Activated T-cell treated with anti-CD3 and anti-CD28 coated beads, Interleukin-2, amount 50 U/mL, for 24 hours (primary cell): ENCODE measurements at regions not wholly inside any gene's neighbourhood (a gene's known extent, or its start where the extent isn't known, plus 50 kb on each side); places are given as distances from the start of the nearest gene placed in this dataset.
A peak's percentile ranks its signal among the peaks of the same experiment; 100 is the strongest.

Source experiments
- DNase-seq: peaks from one replicate; pipeline ENCODE4 v3.0.0-alpha.2; 2020
- H3K27ac Mint-ChIP-seq: 2 replicates; pipeline ENCODE4 v1.8.0; 2020; ENCODE audit warnings: mild to moderate bottlenecking, mixed read lengths
- H3K27me3 Mint-ChIP-seq: 2 replicates; pipeline ENCODE4 v1.8.0; 2020; ENCODE audit warnings: mixed read lengths
- H3K36me3 Mint-ChIP-seq: 2 replicates; pipeline ENCODE4 v1.8.0; 2020; ENCODE audit warnings: low read depth, mixed read lengths
- H3K4me1 Mint-ChIP-seq: 2 replicates; pipeline ENCODE4 v1.8.0; 2020; ENCODE audit warnings: low read depth, mixed read lengths
- H3K4me3 Mint-ChIP-seq: 2 replicates; pipeline ENCODE4 v1.8.0; 2020; ENCODE audit warnings: mild to moderate bottlenecking, moderate library complexity, mixed read lengths
- H3K9me3 Mint-ChIP-seq: 2 replicates; pipeline ENCODE4 v1.8.0; 2020; ENCODE audit warnings: mixed read lengths

DNA sequence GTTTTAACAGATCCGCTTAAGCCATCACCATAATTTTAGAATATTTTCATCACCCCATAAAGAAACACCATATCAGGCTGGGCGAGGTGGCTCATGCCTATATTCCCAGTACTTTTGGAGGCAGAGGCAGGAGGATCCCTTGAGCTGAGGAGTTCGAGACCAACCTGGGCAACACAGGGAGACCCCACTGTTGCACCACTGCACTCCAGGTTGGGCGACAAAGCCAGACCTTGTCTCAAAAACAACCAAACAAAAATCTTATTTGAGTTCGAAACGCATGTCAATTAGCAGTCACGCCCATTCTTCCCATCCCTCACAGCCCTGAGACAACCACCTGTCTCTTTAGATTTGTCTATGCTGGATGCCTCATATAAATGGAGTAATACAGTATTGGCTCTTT is 119.9 kb downstream of the KLF13 start:
- H3K27me3 Mint-ChIP-seq, result no peaks in the 10 kb centered on the region

DNA sequence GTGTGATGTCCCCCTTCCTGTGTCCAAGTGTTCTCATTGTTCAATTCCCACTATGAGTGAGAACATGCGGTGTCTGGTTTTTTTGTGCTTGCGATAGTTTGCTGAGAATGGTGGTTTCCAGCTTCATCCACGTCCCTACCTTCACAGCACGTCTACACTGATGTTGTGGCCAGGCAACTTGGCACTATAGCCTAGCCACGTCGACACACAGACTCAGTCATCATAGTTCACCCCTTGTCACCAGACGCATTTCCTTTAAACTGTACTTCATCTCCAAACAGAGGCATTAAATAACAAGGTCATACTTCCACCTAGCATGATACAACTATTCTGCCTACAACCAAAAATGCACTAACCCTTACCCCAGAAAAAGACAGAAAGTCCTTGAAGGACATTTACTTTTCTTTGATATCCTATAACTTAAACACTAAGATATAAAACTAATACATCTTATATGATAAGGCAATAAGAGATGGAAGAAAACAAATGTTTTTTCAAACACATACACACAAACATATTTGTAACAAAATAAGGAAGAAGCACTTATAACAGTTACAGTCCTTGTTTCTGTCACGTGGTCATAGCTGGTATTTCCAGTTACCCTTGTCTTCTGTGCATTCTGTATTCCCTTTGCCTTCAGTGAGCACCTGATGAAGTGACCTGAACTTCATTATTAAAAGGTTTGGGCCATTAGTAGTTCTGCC is 121.4 kb downstream of the KLF13 start:
- Mint-ChIP-seq H3K27ac (no peak overlapping the region), H3K4me1 (peaks cover 21% of the 10 kb centered on the region), H3K4me3 (no peak overlapping the region), H3K27me3 (no peaks in the 10 kb centered on the region), H3K36me3 (no peaks in the 10 kb centered on the region), H3K9me3 (peaks cover 3% of the 10 kb centered on the region)
- DNase-seq, result peak; percentile 16

More for the DNA sequence above, 119.9 kb downstream of the KLF13 start:
- H3K36me3 Mint-ChIP-seq, result no peaks in the 10 kb centered on the region
- no peak overlapping the region for H3K4me3 Mint-ChIP-seq
- peaks cover 3% of the 10 kb centered on the region for H3K9me3 Mint-ChIP-seq
- no peak for DNase-seq
- no peak overlapping the region for H3K27ac Mint-ChIP-seq
- H3K4me1 Mint-ChIP-seq, result peaks cover 36% of the 10 kb centered on the region

DNA sequence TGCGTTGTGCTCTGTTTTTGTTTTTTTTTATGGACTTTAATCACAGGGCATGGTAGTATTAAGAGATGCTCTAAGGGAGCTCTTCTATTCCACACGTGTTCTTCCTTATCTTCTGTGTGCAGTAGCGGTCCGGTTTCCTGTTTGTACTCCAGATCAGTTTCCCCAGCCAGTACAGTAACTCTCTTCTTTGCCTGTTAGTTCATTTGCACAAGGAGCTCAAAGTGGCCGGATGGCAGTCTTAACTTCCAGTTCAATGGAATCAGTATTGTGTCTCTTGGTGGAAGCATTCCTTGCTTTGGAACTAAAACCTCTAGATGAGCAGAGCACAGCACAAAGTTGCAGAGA is 122.0 kb downstream of the KLF13 start:
- no peak overlapping the region for H3K4me3 Mint-ChIP-seq
- H3K4me1 Mint-ChIP-seq, result peaks cover 20% of the 10 kb centered on the region
- H3K9me3 Mint-ChIP-seq, result peaks cover 3% of the 10 kb centered on the region
- no peak overlapping the region for H3K27ac Mint-ChIP-seq
- no peaks in the 10 kb centered on the region for H3K27me3 Mint-ChIP-seq
- no peaks in the 10 kb centered on the region for H3K36me3 Mint-ChIP-seq
- DNase-seq, result no peak

DNA sequence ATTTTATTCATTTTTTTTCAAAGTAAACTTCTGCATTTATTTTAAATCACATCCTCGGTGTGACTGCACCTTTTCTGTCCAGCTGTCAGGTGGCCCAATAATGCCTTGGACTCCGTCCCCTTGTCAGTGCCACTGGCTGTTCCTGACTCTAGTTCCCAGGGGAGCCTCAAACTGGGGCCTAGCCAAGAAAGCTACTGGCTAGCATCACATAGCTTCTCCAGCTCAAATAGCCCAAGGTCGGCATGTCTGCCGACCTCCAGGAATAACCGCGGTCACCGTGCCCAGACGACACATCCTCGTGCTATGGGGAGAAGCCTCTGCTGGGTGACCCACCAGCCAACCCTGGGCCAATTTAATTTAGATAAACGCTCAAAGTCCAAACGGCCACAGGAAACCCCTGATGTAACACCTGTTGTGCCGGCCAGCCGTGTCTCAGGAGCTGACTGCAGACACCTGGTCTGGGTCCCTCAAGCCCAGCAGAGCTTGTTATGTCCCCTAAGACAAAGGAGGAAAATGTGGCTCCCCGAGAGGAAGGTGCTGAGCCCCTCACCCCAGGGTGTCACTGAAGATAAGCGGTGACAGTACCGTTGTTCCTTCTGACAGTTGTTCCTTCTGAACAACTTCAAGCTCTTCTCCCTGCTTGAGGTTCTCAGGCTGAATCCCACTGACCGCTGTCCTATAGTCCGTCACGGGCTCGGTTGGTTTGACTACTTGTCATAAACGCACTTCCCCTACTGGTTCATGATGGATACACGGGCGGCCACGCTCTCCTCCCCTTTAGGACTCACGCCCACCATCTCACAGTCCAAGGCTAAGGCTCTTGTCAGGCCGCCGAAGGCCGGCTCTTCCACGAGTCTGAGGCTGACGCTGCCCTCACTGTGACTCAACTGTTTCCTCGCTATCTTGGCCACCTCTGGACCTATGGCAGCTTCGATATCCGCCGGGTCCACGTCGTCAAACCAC is 126.2 kb downstream of the KLF13 start:
- H3K4me1 Mint-ChIP-seq, result peaks cover 17% of the 10 kb centered on the region
- H3K36me3 Mint-ChIP-seq, result no peaks in the 10 kb centered on the region
- peak; percentile 15 for DNase-seq
- no peaks in the 10 kb centered on the region for H3K27me3 Mint-ChIP-seq
- H3K4me3 Mint-ChIP-seq, result no peak overlapping the region
- peaks cover 4% of the 10 kb centered on the region for H3K9me3 Mint-ChIP-seq
- H3K27ac Mint-ChIP-seq, result no peak overlapping the region

DNA sequence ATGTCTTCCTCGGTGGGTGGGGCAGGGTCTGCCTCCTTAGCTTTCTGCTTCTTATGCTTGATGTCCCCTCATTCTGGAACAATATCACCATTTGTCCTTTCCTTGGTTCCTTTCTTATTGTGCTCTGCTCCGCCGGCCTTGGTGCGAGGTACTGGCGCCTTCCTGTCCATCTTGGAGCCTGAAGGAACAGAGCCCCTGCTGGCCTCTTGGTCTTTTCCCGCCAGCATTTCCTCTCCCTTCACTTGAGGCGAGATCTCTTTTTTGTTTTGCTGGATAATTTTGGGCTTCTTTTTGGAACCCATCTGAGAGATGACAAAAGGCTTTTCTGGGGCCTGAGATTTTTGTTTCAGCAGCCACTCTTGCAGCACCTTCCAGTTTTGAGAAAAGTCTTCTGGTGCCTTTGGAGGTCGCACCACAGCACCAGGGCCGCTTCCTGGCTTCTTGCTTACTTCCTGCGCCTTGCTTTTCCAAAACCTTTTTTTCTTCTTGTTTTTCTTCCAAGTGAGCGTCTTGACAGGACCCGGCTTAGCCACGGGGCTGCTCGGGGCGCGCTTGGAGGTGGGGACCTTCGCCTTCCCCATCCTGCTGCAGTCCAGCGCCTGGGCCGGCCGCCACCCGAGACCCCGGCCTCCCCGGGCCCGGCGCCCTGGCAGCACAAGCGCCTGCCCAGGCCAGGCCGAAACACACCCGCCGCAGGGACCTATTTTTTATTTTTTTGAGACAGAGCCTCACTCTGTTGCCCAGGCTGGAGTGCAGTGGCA is 127.1 kb downstream of the KLF13 start:
- Mint-ChIP-seq H3K4me3 (no peak overlapping the region), H3K36me3 (no peaks in the 10 kb centered on the region), H3K4me1 (peaks cover 17% of the 10 kb centered on the region), H3K9me3 (peaks cover 4% of the 10 kb centered on the region), H3K27ac (no peak overlapping the region), H3K27me3 (no peaks in the 10 kb centered on the region)
- DNase-seq, result no peak

DNA sequence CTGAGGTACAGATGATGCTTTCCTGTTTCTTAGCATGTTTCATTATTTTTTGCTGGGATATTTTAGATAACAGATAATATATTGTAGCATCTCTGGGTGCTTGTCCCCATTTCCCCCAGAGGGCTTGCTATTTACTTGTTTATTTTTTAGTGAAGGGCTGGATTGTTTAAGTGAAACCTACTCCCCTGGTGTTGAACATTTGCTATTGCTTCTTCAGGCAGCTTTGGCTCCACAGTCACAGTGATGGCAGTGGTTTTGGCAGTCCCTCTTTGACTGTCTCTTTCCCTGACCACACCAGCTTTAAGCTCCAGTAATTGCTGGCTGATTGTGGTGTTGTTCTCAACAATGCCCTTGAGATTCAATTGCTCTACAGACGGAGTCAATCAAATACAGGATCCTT is 128.9 kb downstream of the KLF13 start:
- Mint-ChIP-seq H3K36me3 (no peaks in the 10 kb centered on the region), H3K9me3 (peaks cover 4% of the 10 kb centered on the region), H3K27me3 (no peaks in the 10 kb centered on the region), H3K4me3 (no peak overlapping the region), H3K4me1 (peaks cover 30% of the 10 kb centered on the region), H3K27ac (no peak overlapping the region)
- peak; percentile 13 for DNase-seq

DNA sequence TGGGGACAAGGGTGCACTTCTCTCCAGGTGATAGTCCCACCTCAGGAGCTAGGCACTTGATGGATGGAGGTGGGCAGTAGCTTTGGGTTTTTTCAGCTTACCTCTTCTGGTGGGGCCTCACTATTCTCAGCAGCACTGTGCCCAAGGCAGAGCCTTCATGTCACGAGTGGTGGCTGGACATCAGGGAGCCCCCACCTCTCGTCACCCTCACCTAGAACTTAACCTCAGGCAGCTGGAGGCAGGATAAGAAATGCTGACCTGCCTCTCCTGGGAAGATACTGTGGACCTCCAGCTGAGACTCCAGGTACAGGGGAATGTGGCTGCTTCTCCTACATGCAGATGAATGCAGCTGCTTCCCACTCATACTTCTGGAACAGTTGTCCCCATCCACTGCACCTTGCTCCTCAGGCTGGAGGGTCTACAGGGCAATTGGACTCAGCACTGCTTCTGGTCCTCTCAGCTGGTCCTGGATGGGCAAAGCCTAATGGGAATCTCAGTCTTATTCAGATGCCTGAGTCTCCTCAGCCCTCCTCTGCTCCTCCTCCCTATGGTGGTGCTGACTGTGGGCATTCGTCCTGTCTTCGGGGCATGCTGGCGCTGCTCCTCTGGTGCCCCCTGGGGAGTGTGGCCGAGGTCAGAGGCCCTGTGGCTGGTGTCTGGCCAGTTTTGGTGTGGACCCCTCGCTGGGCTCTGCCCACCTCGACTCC is 129.9 kb downstream of the KLF13 start:
- peaks cover 2% of the 10 kb centered on the region for H3K9me3 Mint-ChIP-seq
- H3K27me3 Mint-ChIP-seq, result no peaks in the 10 kb centered on the region
- peaks cover 39% of the 10 kb centered on the region for H3K4me1 Mint-ChIP-seq
- H3K27ac Mint-ChIP-seq, result no peak overlapping the region
- no peak overlapping the region for H3K4me3 Mint-ChIP-seq
- no peaks in the 10 kb centered on the region for H3K36me3 Mint-ChIP-seq
- DNase-seq, result peak; percentile 27

DNA sequence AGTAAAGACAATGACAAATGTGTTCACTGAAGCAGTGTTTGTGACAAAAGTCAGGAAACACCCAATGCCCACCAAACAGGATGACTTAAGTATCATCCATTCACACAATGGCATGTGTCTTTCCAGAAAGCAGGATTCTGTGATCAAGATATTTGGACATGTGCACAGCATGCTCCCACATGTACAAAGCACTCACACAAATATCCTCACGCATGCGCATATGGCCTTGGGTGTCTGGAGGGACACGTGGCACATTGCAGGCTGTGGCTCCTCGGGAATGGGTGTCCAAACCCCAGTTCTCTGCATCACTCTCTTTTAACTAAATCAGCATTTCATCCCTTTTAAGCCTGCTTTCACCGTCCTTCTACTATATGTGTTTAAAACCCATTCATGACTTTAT is 130.5 kb downstream of the KLF13 start:
- no peak overlapping the region for H3K27ac Mint-ChIP-seq
- H3K4me3 Mint-ChIP-seq, result no peak overlapping the region
- no peak for DNase-seq
- peaks cover 2% of the 10 kb centered on the region for H3K9me3 Mint-ChIP-seq
- H3K36me3 Mint-ChIP-seq, result no peaks in the 10 kb centered on the region
- H3K4me1 Mint-ChIP-seq, result peaks cover 42% of the 10 kb centered on the region
- no peaks in the 10 kb centered on the region for H3K27me3 Mint-ChIP-seq

DNA sequence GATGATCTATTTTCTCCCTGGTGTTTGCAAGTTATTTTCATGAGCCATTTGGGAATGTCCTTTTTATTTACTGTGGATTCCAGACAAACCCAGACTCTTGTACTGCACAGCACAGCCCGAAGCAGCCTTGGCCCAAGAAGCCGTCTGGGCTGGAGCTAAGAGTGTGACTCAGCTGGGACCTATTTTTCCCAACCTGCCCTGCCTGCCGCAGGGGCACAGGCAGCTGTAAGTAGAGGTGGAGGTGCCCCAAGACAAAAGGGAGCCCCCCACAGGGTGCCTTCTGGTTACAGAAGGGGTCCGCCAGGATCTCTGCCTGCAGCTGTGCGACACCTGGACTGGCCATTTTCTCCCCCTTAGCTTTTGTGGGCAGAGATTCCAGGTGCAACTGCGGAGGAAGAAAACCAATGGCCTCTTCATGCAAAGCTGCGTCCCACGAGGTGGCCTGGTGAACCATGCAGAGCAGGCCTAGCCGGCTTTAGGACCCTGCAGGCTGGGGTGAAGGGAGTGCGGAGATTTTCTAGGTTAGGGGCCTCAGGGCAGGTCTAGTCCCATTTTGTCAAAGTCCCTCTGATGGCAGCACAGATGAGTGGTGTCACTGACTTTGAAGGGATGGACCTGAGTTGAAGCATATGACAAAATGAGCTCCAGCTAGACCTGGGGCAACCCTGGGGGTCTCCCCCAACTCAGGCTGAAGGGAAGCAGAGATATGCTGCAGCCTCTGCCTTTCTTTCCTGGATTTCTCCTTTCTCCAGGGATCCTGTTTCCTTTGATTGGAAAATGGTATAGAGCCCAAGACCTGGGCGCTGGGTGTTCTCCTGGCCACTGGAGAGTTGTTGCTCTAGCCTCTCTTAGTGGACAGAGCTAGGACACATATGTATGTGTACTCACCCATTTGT is 131.2 kb downstream of the KLF13 start:
- H3K27me3 Mint-ChIP-seq, result no peaks in the 10 kb centered on the region
- peaks cover 42% of the 10 kb centered on the region for H3K4me1 Mint-ChIP-seq
- H3K4me3 Mint-ChIP-seq, result no peak overlapping the region
- peaks cover 2% of the 10 kb centered on the region for H3K9me3 Mint-ChIP-seq
- H3K36me3 Mint-ChIP-seq, result no peaks in the 10 kb centered on the region
- DNase-seq, result peak; percentile 24
- H3K27ac Mint-ChIP-seq, result peak overlapping the region; percentile 90

DNA sequence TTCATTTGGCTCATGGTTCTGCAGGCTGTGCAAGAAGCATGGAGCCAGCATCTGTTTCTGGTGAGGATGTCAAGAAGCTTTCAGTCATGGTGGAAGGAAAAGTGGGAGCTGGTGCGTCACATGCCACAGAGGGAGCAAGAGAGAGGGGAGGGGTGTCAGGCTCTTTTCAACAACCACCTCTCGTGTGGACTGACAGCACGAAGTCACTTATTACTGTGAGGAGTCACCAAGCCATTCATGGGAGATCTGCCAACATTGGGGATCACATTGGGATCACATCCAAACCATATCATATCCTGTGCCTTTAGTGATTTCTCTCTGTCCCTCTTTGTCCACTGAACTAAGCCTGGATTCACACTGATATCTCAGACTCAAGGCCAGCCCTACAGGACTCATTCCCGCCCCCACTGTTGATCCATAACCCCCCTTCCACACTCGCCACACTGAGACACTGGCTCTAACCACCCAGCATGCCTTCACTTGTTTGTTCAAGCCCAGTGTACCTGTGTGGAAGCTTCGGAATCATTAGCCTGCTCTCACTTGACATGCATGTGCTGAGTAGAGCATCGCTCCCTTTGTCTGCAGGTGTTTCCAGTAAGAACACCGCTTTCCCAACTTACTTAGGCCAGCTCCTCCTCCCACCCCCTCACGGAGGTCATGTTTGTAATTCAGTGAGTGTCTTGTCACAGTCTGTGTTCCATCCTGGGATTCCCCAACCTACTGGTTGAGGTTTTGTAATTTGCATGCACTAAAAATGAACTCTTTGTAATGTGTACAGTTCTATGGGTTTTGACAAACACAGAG is 132.2 kb downstream of the KLF13 start:
- Mint-ChIP-seq H3K4me3 (peak overlapping the region; percentile 54), H3K9me3 (peaks cover 2% of the 10 kb centered on the region), H3K27me3 (no peaks in the 10 kb centered on the region), H3K4me1 (peaks cover 42% of the 10 kb centered on the region), H3K36me3 (no peaks in the 10 kb centered on the region), H3K27ac (peak overlapping the region; percentile 90)
- peak; percentile 60 for DNase-seq

DNA sequence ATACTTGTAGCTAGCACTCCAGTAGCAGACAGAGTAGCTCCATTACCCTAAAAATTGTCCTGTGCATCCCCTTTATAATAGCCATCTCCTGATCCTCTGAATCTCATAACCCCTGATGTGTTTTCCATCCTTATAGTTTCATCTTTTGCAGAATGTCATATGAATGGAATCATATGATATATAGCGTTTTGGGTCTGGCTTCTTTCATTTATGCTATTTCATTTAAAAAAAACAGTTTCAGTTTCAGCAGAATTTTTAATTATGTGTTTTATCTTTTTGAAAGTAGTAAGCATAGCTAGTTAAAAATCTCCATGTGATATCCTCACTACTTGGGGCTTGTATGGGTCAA is 132.7 kb downstream of the KLF13 start:
- peaks cover 42% of the 10 kb centered on the region for H3K4me1 Mint-ChIP-seq
- no peak for DNase-seq
- peaks cover 2% of the 10 kb centered on the region for H3K9me3 Mint-ChIP-seq
- H3K36me3 Mint-ChIP-seq, result no peaks in the 10 kb centered on the region
- H3K27me3 Mint-ChIP-seq, result no peaks in the 10 kb centered on the region
- peak overlapping the region; percentile 90 for H3K27ac Mint-ChIP-seq
- H3K4me3 Mint-ChIP-seq, result peak overlapping the region; percentile 54

DNA sequence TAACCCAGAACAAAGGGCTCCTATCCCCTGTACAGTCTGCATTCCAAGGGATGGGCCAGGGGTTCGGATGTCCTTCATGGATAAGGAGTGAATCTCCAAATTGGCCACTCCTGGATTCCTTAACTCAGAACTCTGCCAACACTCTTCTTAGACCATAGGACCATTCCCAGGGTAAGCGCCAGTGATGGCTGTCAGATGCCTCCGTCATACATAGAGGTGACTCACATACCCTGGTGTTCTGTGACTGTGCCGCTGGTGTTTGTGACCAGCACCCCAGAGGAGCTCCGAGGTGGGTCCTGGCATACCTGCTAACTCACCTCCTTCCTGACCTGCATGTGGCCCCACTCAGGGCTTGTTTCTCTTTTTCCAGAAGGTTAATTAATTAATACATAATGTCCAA is 134.7 kb downstream of the KLF13 start:
- Mint-ChIP-seq H3K4me1 (peaks cover 35% of the 10 kb centered on the region), H3K9me3 (no peaks in the 10 kb centered on the region), H3K36me3 (no peaks in the 10 kb centered on the region), H3K27me3 (no peaks in the 10 kb centered on the region), H3K4me3 (no peak overlapping the region), H3K27ac (no peak overlapping the region)
- peak; percentile 16 for DNase-seq
